Erythroblast (primary cell): ENCODE measurements at regions not wholly inside any gene's neighbourhood (a gene's known extent, or its start where the extent isn't known, plus 50 kb on each side); places are given as distances from the start of the nearest gene placed in this dataset.
A peak's percentile ranks its signal among the peaks of the same experiment; 100 is the strongest.

Experiments used
- DNase-seq, 2 experiments: peaks; one replicate each; lab custom pipeline; 2025; lab: John Stamatoyannopoulos, UW
- GATA1 ChIP-seq: IDR thresholded peaks from 2 replicates; pipeline ENCODE4 v1.6.1; 2011; ENCODE audit warnings: low read depth, mild to moderate bottlenecking, control low read depth, low read length, moderate library complexity
- POLR2A ChIP-seq: IDR thresholded peaks from 2 replicates; pipeline ENCODE4 v1.6.1; 2011; ENCODE audit warnings: mild to moderate bottlenecking, low read length

GRCh38 chr22:49500942-49501395 is 326.7 kb downstream of the BRD1 start:
- DNase-seq = peak in 1 of 2 experiments; percentile 41
- TF ChIP-seq GATA1 = no peak

GRCh38 chr22:49500076-49500460 is 327.6 kb downstream of the BRD1 start:
- peak; percentile 41 for TF ChIP-seq GATA1
- no peak for TF ChIP-seq POLR2A
- DNase-seq = peak; percentile 52 to 57

- DNase-seq = peak; percentile 61 to 62
- TF ChIP-seq POLR2A = no peak
- no peak for TF ChIP-seq GATA1
These were observed 328.1 kb downstream of the BRD1 start for GRCh38 chr22:49499433-49500075.

GRCh38 chr22:49497266-49497665 is 330.4 kb downstream of the BRD1 start:
- no peak for DNase-seq
- TF ChIP-seq POLR2A (no peak), GATA1 (no peak)

DNA sequence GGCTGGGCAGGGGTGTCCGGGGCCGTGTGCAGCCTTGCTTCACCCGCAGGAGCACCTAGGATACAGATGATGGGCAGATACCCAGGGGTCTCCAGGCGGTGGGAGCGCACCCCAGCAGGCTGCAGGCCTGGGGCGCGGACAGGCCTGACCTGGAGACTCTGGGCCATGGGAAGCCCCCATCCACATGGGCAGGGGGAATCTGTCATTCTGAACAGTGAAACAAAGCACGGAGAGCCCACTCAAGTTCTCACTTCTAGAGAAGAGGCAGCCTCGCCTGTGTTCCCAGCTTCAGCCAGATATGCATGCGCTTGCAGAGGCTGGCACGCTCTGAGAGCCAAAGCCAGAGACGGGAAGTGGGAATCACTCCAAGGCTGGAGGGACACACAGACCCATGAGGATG is 333.1 kb downstream of the BRD1 start:
- DNase-seq = no peak

DNA sequence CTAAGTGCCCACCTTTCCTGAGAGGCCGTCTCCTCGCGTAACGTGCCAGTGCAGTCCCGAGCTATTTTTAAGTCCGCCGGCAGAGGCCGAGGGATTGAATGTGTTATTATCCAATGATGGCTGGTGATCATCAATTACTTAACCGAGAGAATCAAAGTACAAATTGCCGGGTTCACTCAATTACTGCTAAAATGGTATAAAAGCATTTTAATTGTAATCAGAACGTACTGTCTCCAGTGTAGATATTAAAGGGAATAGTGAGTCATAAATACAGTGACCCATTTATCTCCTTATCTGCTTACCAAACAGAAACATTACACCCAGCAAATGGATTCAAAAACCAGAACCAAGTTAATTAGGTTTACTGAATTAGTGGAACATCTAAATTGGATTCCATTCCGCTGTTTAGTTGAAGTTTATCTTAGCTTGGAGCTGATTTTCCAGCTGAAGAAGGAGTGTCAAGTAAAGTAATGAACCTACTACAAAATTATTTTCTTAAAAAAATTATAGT is 334.9 kb downstream of the BRD1 start:
- DNase-seq = no peak
- TF ChIP-seq GATA1 (no peak), POLR2A (no peak)

More for the DNA sequence above, 333.1 kb downstream of the BRD1 start:
- TF ChIP-seq GATA1 (no peak), POLR2A (no peak)

GRCh38 chr22:49492308-49492707 is 335.4 kb downstream of the BRD1 start:
- TF ChIP-seq POLR2A = no peak
- no peak for TF ChIP-seq GATA1
- no peak for DNase-seq

DNA sequence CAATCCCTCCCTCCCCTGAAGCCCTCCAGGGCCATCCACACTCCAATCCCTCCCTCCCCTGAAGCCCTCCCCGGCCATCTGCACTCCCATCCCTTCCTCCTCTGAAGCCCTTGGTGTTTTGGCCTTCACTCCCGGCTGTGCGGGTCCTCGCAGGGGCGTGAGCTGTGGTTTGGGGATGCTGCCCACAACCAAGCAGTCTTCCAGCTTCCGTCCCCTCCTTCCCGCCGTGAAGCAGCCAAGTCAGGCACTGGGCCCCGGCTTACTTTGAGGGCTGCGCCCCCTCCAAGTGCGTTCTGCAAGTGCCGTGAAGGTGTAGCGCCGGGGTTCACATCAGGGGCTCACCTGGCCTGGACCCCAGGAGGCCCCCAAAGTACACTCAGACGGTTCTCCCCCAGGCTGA is 335.9 kb downstream of the BRD1 start:
- TF ChIP-seq POLR2A (no peak), GATA1 (no peak)

GRCh38 chr22:49491221-49491635 is 336.4 kb downstream of the BRD1 start:
- DNase-seq = no peak
- no peak for TF ChIP-seq POLR2A
- no peak for TF ChIP-seq GATA1

More for the DNA sequence above, 335.9 kb downstream of the BRD1 start:
- no peak for DNase-seq

DNA sequence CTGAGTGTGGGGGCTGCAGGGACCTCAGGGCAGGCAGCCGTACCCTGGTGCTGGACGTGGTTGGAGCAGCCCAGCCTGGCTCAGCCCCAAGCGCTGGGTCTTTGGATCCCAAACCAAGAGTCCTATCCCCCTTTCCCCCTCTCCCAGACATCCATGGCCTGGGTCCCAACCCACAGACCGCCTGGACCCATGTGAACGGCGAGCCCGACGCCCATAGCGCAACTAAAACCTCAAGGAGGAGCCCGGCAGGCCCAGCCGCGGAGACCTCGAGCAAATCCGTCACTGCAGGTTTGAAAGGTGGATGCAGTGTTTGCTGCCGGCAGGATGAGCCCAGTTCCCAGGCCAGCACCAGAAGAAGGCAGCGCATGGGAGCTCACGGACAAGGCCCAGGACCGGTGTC is 337.0 kb downstream of the BRD1 start:
- TF ChIP-seq POLR2A (no peak), GATA1 (no peak)

DNA sequence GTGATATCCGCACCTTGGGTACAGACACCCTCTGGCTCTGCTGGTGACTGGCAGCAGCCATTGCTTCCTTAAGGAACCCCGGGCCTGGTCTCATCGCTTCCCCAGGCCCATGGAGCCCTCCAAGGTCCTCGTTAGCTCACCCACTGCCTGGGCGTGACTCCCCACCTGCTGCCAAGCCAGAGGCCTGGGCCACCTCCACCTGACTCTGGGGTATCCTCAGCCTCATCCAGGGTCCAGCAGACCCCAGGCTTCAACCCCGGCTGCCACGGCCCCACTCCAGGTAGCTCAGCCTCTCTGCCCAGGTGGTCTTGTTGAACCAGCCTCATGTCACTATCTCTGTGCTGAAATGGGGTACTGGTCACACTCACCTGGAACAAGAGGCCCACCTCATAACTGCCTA is 337.9 kb downstream of the BRD1 start:
- no peak for TF ChIP-seq POLR2A
- no peak for TF ChIP-seq GATA1

More for the DNA sequence above, 337.0 kb downstream of the BRD1 start:
- no peak for DNase-seq

DNA sequence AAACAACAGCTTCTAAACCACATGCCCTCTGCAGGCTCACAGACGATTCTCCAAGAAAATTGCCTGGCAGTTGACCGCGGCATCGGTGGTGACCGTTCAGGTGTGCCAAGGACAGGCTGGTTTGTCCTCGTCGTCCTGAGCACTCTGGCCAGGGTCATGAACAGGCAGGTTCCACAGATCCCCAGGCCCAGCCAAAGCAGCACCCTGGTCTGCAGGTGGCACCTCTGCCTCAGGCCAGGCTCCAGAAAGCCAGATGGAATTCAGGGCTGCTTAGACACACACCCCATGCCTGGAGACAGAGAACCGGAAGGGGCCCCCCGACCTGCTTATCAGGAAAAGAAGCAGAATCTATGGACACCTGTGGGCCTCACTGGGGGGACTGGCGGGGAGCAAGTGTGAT is 338.7 kb downstream of the BRD1 start:
- DNase-seq = no peak

More for the DNA sequence above, 337.9 kb downstream of the BRD1 start:
- no peak for DNase-seq

DNA sequence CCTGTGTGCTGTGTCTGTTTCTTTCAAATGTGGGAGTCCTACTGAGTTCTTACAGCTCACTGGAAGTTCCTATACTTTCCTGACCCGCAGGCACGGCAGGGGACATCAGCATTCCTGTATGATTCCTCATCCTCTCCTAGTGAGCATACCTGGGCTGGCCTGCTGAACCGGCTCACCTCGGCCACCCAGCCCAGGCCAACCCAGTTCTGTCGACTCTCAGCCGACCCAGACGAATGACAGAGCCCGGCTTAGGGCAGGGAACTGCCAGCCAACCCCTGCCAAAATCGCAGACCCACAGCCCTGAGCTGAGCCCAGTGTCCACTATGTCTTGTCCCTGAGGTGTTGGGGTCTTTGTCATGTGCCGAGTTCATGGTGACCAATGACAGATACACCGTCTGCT is 339.7 kb downstream of the BRD1 start:
- TF ChIP-seq GATA1 = no peak
- no peak for TF ChIP-seq POLR2A
- DNase-seq = no peak

More for the DNA sequence above, 338.7 kb downstream of the BRD1 start:
- no peak for TF ChIP-seq GATA1
- TF ChIP-seq POLR2A = no peak

DNA sequence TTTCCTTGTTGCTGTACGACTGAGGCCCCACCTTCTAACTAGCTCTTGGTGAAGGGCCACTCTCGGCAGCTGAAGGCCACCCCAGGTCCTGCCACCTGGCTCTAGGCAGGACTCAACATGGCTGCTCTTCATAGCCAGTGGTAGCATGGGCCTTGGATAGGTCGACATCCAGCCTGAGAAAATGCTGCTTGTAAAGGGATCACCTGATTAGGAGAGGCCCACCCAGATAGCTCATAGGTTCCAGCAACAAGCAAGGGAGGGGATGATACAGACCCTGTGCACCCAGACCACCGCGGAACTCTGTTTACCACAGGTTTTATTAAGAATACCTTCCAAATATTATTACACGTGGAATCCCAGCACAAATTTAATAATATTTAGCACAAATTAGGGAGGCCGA is 341.4 kb downstream of the BRD1 start:
- DNase-seq = no peak
- no peak for TF ChIP-seq POLR2A
- no peak for TF ChIP-seq GATA1

DNA sequence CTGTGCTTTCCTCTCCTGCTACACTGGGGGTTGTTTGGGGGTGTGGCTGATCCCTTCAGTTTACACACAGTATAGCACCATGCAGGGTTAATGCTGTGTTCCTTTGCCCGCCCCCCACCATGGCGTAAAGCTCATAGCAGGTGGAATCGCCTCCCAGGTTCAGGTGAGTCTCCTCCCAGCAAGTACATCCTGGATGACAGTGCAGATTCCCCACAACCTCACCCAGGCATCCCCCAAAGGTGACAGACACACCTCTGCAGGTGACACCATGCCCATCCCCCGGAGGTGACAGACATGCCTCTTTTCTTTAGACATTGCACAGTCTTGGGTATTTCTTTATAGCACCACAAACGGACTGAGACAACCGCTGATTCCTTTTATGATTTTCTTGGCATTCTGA is 343.7 kb downstream of the BRD1 start:
- DNase-seq = no peak
- TF ChIP-seq POLR2A (no peak), GATA1 (no peak)
